GM12878 (cell line): ENCODE measurements at regions not wholly inside any gene's neighbourhood (a gene's known extent, or its start where the extent isn't known, plus 50 kb on each side); places are given as distances from the start of the nearest gene placed in this dataset.

Experiments
- ATF7 ChIP-seq: fragments of 450-650 bp; IDR thresholded peaks from 2 replicates; pipeline ENCODE4 v1.6.1; 2016; ENCODE audit warnings: low read depth, mild to moderate bottlenecking
- CEBPB ChIP-seq, 2 experiments: fragments of 150-350 bp in 1 of 2; IDR thresholded peaks; 2 replicates each; pipeline ENCODE4 v1.6.1; 2012 to 2014; ENCODE audit warnings: low read depth in 2 of 2, low read length in 2 of 2, borderline replicate concordance in 1 of 2, inconsistent platforms in 1 of 2
- CHD2 ChIP-seq: IDR thresholded peaks from 2 replicates; pipeline ENCODE4 v1.6.1; 2011; ENCODE audit warnings: low read depth, low read length, improper control_type of control experiment, borderline replicate concordance
- CTCF ChIP-seq, 3 experiments: IDR thresholded peaks in 2 of 3; conservative IDR thresholded peaks in 1 of 3; 2 replicates each; pipeline ENCODE4 v1.5.1; 2011; ENCODE audit warnings: low read depth in 3 of 3, low read length in 3 of 3, mild to moderate bottlenecking in 3 of 3, control low read depth in 2 of 3, moderate library complexity in 2 of 3, inconsistent platforms in 1 of 3, mixed read lengths in 1 of 3; ENCODE audit not compliant: control insufficient read depth in 2 of 3, insufficient read depth in 1 of 3; ENCODE audit errors: extremely low read depth in 1 of 3
- ELK1 ChIP-seq: IDR thresholded peaks from 2 replicates; pipeline ENCODE4 v1.6.1; 2012; ENCODE audit warnings: low read depth, low read length, improper control_type of control experiment
- HCFC1 ChIP-seq: fragments of 150-350 bp; IDR thresholded peaks from 2 replicates; pipeline ENCODE4 v1.6.1; 2014; ENCODE audit warnings: low read length
- KDM1A ChIP-seq: fragments of 200-600 bp; sonication (generic); IDR thresholded peaks from 2 replicates; pipeline ENCODE4 v1.6.1; 2016; ENCODE audit warnings: borderline replicate concordance
- MTA3 ChIP-seq: IDR thresholded peaks from 2 replicates; pipeline ENCODE4 v1.6.1; 2012; ENCODE audit warnings: low read length, inconsistent platforms, borderline replicate concordance
- PBX3 ChIP-seq: IDR thresholded peaks from 2 replicates; pipeline ENCODE4 v1.6.1; 2011; ENCODE audit warnings: mild to moderate bottlenecking, low read depth, low read length, moderate library complexity; ENCODE audit not compliant: insufficient replicate concordance
- STAT3 ChIP-seq: IDR thresholded peaks from 2 replicates; pipeline ENCODE4 v1.6.1; 2011; ENCODE audit warnings: low read depth, low read length, improper control_type of control experiment
- TCF12 ChIP-seq: IDR thresholded peaks from 2 replicates; pipeline ENCODE4 v1.6.1; 2011; ENCODE audit warnings: low read depth, mild to moderate bottlenecking, low read length
- ZNF687 ChIP-seq: fragments of 450-650 bp; IDR thresholded peaks from 2 replicates; pipeline ENCODE4 v1.6.1; 2017; ENCODE audit warnings: mild to moderate bottlenecking, moderate library complexity

- TF ChIP-seq ELK1 (no peak), CEBPB (IDR thresholded peaks at IDR 0.05; ENCODE audit: borderline replicate concordance in 1 of 2, low read depth in 2 of 2, low read length in 2 of 2) (no peak), TCF12 (no peak), CHD2 (no peak), MTA3 (no peak), KDM1A (no peak), STAT3 (no peak), ATF7 (no peak), CTCF (IDR thresholded peaks at IDR 0.05 in 2 of 3, conservative IDR thresholded peaks at IDR 0.05 in 1 of 3; ENCODE audit: control insufficient read depth in 2 of 3, extremely low read depth in 1 of 3, insufficient read depth in 1 of 3, low read depth in 3 of 3, low read length in 3 of 3) (no peak), ZNF687 (no peak), PBX3 (no peak), HCFC1 (no peak)
These were observed 201.9 kb upstream of the PDE10A start for GRCh38 chr6:165864925-165865324.
